ENCODE measurements at regions not wholly inside any gene's neighbourhood (a gene's known extent, or its start where the extent isn't known, plus 50 kb on each side); places are given as distances from the start of the nearest gene placed in this dataset.

- no peaks in the 10 kb centered on the region for H3K4me1 ChIP-seq
- no peaks in the 10 kb centered on the region for H3K9me3 ChIP-seq
- no peak for DNase-seq
- no peak overlapping the region for H3K27ac ChIP-seq
- WGBS, 2 donors: 61 to 64% methylated on average over 3 of the region's 3 CpGs
- H3K27me3 ChIP-seq: no peaks in the 10 kb centered on the region
- intact Hi-C loops (cut with DNase I): no loop called here
- TF ChIP-seq POLR2A (IDR thresholded peaks at IDR 0.05) (no peak), CTCF (IDR thresholded peaks at IDR 0.05) (no peak)
- H3K4me3 ChIP-seq: no peak overlapping the region
- no peaks in the 10 kb centered on the region for H3K36me3 ChIP-seq
These were observed 1189.4 kb upstream of the USP15 start for GRCh38 chr12:61070640-61071414.

GRCh38 chr12:61072717-61073116, 1187.5 kb upstream of the USP15 start:
- intact Hi-C loops (cut with DNase I): no loop called here
- no peak for DNase-seq
- no peak for TF ChIP-seq CTCF (IDR thresholded peaks at IDR 0.05)
- no peak for TF ChIP-seq POLR2A (IDR thresholded peaks at IDR 0.05)
- no peak overlapping the region for H3K4me3 ChIP-seq
- no peaks in the 10 kb centered on the region for H3K36me3 ChIP-seq
- H3K4me1 ChIP-seq: no peaks in the 10 kb centered on the region
- H3K27me3 ChIP-seq: no peaks in the 10 kb centered on the region
- H3K27ac ChIP-seq: no peak overlapping the region
- no peaks in the 10 kb centered on the region for H3K9me3 ChIP-seq

- peaks cover 0 to 9% (median 0%) of the 10 kb centered on the region in 3 donors for H3K9me3 ChIP-seq
- no peaks in the 10 kb centered on the region for H3K27me3 ChIP-seq
- intact Hi-C loops (cut with DNase I): no loop called here
- TF ChIP-seq CTCF (IDR thresholded peaks at IDR 0.05): no peak
- no peak for TF ChIP-seq POLR2A (IDR thresholded peaks at IDR 0.05)
- no peak for DNase-seq
- H3K36me3 ChIP-seq: no peaks in the 10 kb centered on the region
- WGBS, 2 donors: 46 to 71% methylated on average over 2 of the region's 2 CpGs
- H3K4me3 ChIP-seq: no peak overlapping the region
- no peaks in the 10 kb centered on the region for H3K4me1 ChIP-seq
- H3K27ac ChIP-seq: no peak overlapping the region
These were observed 1165.1 kb upstream of the USP15 start for GRCh38 chr12:61095111-61095510.

- DNase-seq: no peak
These were observed 1162.1 kb upstream of the USP15 start for GRCh38 chr12:61098031-61098580.

More at GRCh38 chr12:61098031-61098580, 1162.1 kb upstream of the USP15 start:
- TF ChIP-seq CTCF (IDR thresholded peaks at IDR 0.05): no peak
- no peak for TF ChIP-seq POLR2A (IDR thresholded peaks at IDR 0.05)
- no peaks in the 10 kb centered on the region for H3K4me1 ChIP-seq
- no peak overlapping the region for H3K4me3 ChIP-seq
- H3K27me3 ChIP-seq: no peaks in the 10 kb centered on the region
- 51 to 55% methylated on average over 3 to 4 of the region's 7 CpGs for WGBS, 2 donors
- peaks cover 0 to 9% (median 0%) of the 10 kb centered on the region in 3 donors for H3K9me3 ChIP-seq
- intact Hi-C loops (cut with DNase I): no loop called here
- no peak overlapping the region for H3K27ac ChIP-seq
- no peaks in the 10 kb centered on the region for H3K36me3 ChIP-seq
